ENCODE measurements at regions not wholly inside any gene's neighbourhood (a gene's known extent, or its start where the extent isn't known, plus 50 kb on each side); places are given as distances from the start of the nearest gene placed in this dataset.

GRCh38 chr3:178083906-178084866 lies 452.1 kb upstream of the KCNMB2 start:
- no peak overlapping the region for H3K4me3 ChIP-seq (ENCODE audit: low read depth, low read length)
- TF ChIP-seq CTCF (IDR thresholded peaks at IDR 0.05; ENCODE audit: low read depth, low read length) = peak; percentile 50
- H3K27ac ChIP-seq (ENCODE audit: low read depth, low read length) = no peak overlapping the region
- H3K9me3 ChIP-seq (ENCODE audit: control insufficient read depth, insufficient read depth, low read length) = no peaks in the 10 kb centered on the region
- H3K27me3 ChIP-seq (ENCODE audit: control insufficient read depth, insufficient read depth, low read length) = no peaks in the 10 kb centered on the region
- ChIA-PET POLR2A (interaction anchor here (0.7 to 0.8 kb wide), 2 partner anchors 11 to 14 kb away, joined by 8 to 11 read pairs; no protein-coding TSS in a partner anchor), CTCF (interaction anchor here (0.5 to 1.5 kb wide), 7 partner anchors 7 to 246 kb away, joined by 3 to 7 read pairs (median 4); no protein-coding TSS in a partner anchor)
- no peak for DNase-seq (ENCODE audit: low read depth, low spot score)

- POLR2A ChIA-PET = interaction anchor here (0.6 to 0.8 kb wide), 3 partner anchors 12 to 24 kb away, joined by 3 to 11 read pairs (median 8); no protein-coding TSS in a partner anchor
- no peaks in the 10 kb centered on the region for H3K9me3 ChIP-seq (ENCODE audit: control insufficient read depth, insufficient read depth, low read length)
- no peaks in the 10 kb centered on the region for H3K27me3 ChIP-seq (ENCODE audit: control insufficient read depth, insufficient read depth, low read length)
- H3K27ac ChIP-seq (ENCODE audit: low read depth, low read length) = no peak overlapping the region
- CTCF ChIA-PET = interaction anchor here (0.5 to 1.5 kb wide), 7 partner anchors 8 to 247 kb away, joined by 3 to 7 read pairs (median 3); no protein-coding TSS in a partner anchor
- TF ChIP-seq CTCF (IDR thresholded peaks at IDR 0.05; ENCODE audit: low read depth, low read length) = no peak
- no peak overlapping the region for H3K4me3 ChIP-seq (ENCODE audit: low read depth, low read length)
- peak; percentile 48 for DNase-seq (ENCODE audit: low read depth, low spot score)
Measured at GRCh38 chr3:178084938-178085816, 451.1 kb upstream of the KCNMB2 start.

- CTCF ChIA-PET = interaction anchor here (0.5 to 1.4 kb wide), 2 partner anchors 63 to 240 kb away, joined by 3 to 4 read pairs; no protein-coding TSS in a partner anchor
- Histone ChIP-seq H3K27ac (ENCODE audit: low read depth, low read length) (no peak overlapping the region), H3K27me3 (ENCODE audit: control insufficient read depth, insufficient read depth, low read length) (no peaks in the 10 kb centered on the region), H3K4me3 (ENCODE audit: low read depth, low read length) (no peak overlapping the region), H3K9me3 (ENCODE audit: control insufficient read depth, insufficient read depth, low read length) (no peaks in the 10 kb centered on the region)
- no peak for TF ChIP-seq CTCF (IDR thresholded peaks at IDR 0.05; ENCODE audit: low read depth, low read length)
- POLR2A ChIA-PET = interaction anchor here (0.6 kb wide), 1 partner anchor 25 kb away, joined by 3 read pairs; no protein-coding TSS in a partner anchor
- DNase-seq (ENCODE audit: low read depth, low spot score) = no peak
Measured at GRCh38 chr3:178085817-178086123, 450.5 kb upstream of the KCNMB2 start.

- POLR2A ChIA-PET = no interaction called here
- Histone ChIP-seq H3K27me3 (ENCODE audit: control insufficient read depth, insufficient read depth, low read length) (no peaks in the 10 kb centered on the region), H3K9me3 (ENCODE audit: control insufficient read depth, insufficient read depth, low read length) (no peaks in the 10 kb centered on the region), H3K4me3 (ENCODE audit: low read depth, low read length) (no peak overlapping the region), H3K27ac (ENCODE audit: low read depth, low read length) (no peak overlapping the region)
- no peak for DNase-seq (ENCODE audit: low read depth, low spot score)
- CTCF ChIA-PET = no interaction called here
- TF ChIP-seq CTCF (IDR thresholded peaks at IDR 0.05; ENCODE audit: low read depth, low read length) = no peak
Measured at GRCh38 chr3:178086144-178086825, 450.0 kb upstream of the KCNMB2 start.
